ENCODE measurements at regions not wholly inside any gene's neighbourhood (a gene's known extent, or its start where the extent isn't known, plus 50 kb on each side); places are given as distances from the start of the nearest gene placed in this dataset.

GRCh38 chr11:129291546-129291945, 84.1 kb upstream of the BARX2 start:
- no peaks in the 10 kb centered on the region for H3K36me3 ChIP-seq (ENCODE audit: low read depth)
- no peak overlapping the region for H3K4me2 ChIP-seq (ENCODE audit: unreplicated experiment)
- no peaks in the 10 kb centered on the region for H4K20me1 ChIP-seq (ENCODE audit: insufficient read depth)
- no peak overlapping the region for H2AFZ ChIP-seq
- H3K9me2 ChIP-seq (ENCODE audit: insufficient read depth) = no peaks in the 10 kb centered on the region
- no peaks in the 10 kb centered on the region for H3K4me1 ChIP-seq (ENCODE audit: insufficient read depth)
- H3K79me2 ChIP-seq (ENCODE audit: insufficient read depth) = no peaks in the 10 kb centered on the region
- H3K4me3 ChIP-seq = no peak overlapping the region
- H3K27ac ChIP-seq = no peak overlapping the region
- H3K27me3 ChIP-seq (replicated peaks; ENCODE audit: insufficient read depth) = 0 out of 2 replicates have a peak, but pooled peaks cover 22% of the 10 kb centered on the region
- 55 to 57% methylated on average over 5 of the region's 5 CpGs for WGBS, 2 experiments (ENCODE audit: low coverage in 1 of 2, low lambda C conversion rate in 2 of 2, missing lambda C conversion rate in 2 of 2)
- in situ Hi-C loops (cut with MboI) = no loop called here
- no peak for TF ChIP-seq EZH2phosphoT487 (IDR thresholded peaks at IDR 0.05; ENCODE audit: insufficient read depth, low read depth)
- no peak for TF ChIP-seq EZH2 (IDR thresholded peaks at IDR 0.05; ENCODE audit: insufficient read depth, poor library complexity, severe bottlenecking)
- DNase-seq = no peak
- H3K9me3 ChIP-seq (ENCODE audit: low read depth) = no peaks in the 10 kb centered on the region
- no peaks in the 10 kb centered on the region for H3F3A ChIP-seq (ENCODE audit: insufficient read depth)
- H3K9ac ChIP-seq = no peak overlapping the region

GRCh38 chr11:129290966-129291365, 84.7 kb upstream of the BARX2 start:
- H3K4me2 ChIP-seq (ENCODE audit: unreplicated experiment) = no peak overlapping the region
- no peaks in the 10 kb centered on the region for H3K36me3 ChIP-seq (ENCODE audit: low read depth)
- no peaks in the 10 kb centered on the region for H3K4me1 ChIP-seq (ENCODE audit: insufficient read depth)
- H3K27me3 ChIP-seq (replicated peaks; ENCODE audit: insufficient read depth) = 0 out of 2 replicates have a peak, but pooled peaks cover 22% of the 10 kb centered on the region
- H3K4me3 ChIP-seq = no peak overlapping the region
- WGBS, 2 experiments (ENCODE audit: low coverage in 1 of 2, low lambda C conversion rate in 2 of 2, missing lambda C conversion rate in 2 of 2) = 54 to 55% methylated on average over 7 of the region's 7 CpGs
- H3F3A ChIP-seq (ENCODE audit: insufficient read depth) = no peaks in the 10 kb centered on the region
- DNase-seq = no peak
- no peaks in the 10 kb centered on the region for H3K9me3 ChIP-seq (ENCODE audit: low read depth)
- H3K9me2 ChIP-seq (ENCODE audit: insufficient read depth) = no peaks in the 10 kb centered on the region
- no peak overlapping the region for H3K9ac ChIP-seq
- in situ Hi-C loops (cut with MboI) = no loop called here
- H2AFZ ChIP-seq = no peak overlapping the region
- H3K27ac ChIP-seq = no peak overlapping the region
- TF ChIP-seq EZH2 (IDR thresholded peaks at IDR 0.05; ENCODE audit: insufficient read depth, poor library complexity, severe bottlenecking) (no peak), EZH2phosphoT487 (IDR thresholded peaks at IDR 0.05; ENCODE audit: insufficient read depth, low read depth) (no peak)
- no peaks in the 10 kb centered on the region for H4K20me1 ChIP-seq (ENCODE audit: insufficient read depth)
- no peaks in the 10 kb centered on the region for H3K79me2 ChIP-seq (ENCODE audit: insufficient read depth)

- WGBS, 2 experiments (ENCODE audit: low coverage in 1 of 2, low lambda C conversion rate in 2 of 2, missing lambda C conversion rate in 2 of 2) = 77 to 82% methylated on average over 13 of the region's 13 CpGs
- TF ChIP-seq EZH2 (IDR thresholded peaks at IDR 0.05; ENCODE audit: insufficient read depth, poor library complexity, severe bottlenecking) (no peak), EZH2phosphoT487 (IDR thresholded peaks at IDR 0.05; ENCODE audit: insufficient read depth, low read depth) (no peak)
Observed at GRCh38 chr11:129289350-129290040, 86.2 kb upstream of the BARX2 start.

GRCh38 chr11:129287920-129288319, 87.7 kb upstream of the BARX2 start:
- 0 out of 2 replicates have a peak, but pooled peaks cover 17% of the 10 kb centered on the region for H3K27me3 ChIP-seq (replicated peaks; ENCODE audit: insufficient read depth)
- TF ChIP-seq EZH2 (IDR thresholded peaks at IDR 0.05; ENCODE audit: insufficient read depth, poor library complexity, severe bottlenecking) = no peak
- TF ChIP-seq EZH2phosphoT487 (IDR thresholded peaks at IDR 0.05; ENCODE audit: insufficient read depth, low read depth) = no peak
- in situ Hi-C loops (cut with MboI) = no loop called here
- WGBS, 2 experiments (ENCODE audit: low coverage in 1 of 2, low lambda C conversion rate in 2 of 2, missing lambda C conversion rate in 2 of 2) = 43 to 52% methylated on average over 3 of the region's 3 CpGs
- no peaks in the 10 kb centered on the region for H3K36me3 ChIP-seq (ENCODE audit: low read depth)
- no peak overlapping the region for H3K9ac ChIP-seq
- no peaks in the 10 kb centered on the region for H3K79me2 ChIP-seq (ENCODE audit: insufficient read depth)
- no peak overlapping the region for H3K4me3 ChIP-seq
- no peaks in the 10 kb centered on the region for H3K9me2 ChIP-seq (ENCODE audit: insufficient read depth)
- no peak overlapping the region for H2AFZ ChIP-seq
- peaks cover 8% of the 10 kb centered on the region; the same call in 1 of the 2 replicates for H3K4me1 ChIP-seq (ENCODE audit: insufficient read depth)
- no peaks in the 10 kb centered on the region for H4K20me1 ChIP-seq (ENCODE audit: insufficient read depth)
- no peak for DNase-seq
- H3K9me3 ChIP-seq (ENCODE audit: low read depth) = no peaks in the 10 kb centered on the region
- peaks cover 13% of the 10 kb centered on the region; the same call in 1 of the 2 replicates for H3F3A ChIP-seq (ENCODE audit: insufficient read depth)
- H3K4me2 ChIP-seq (ENCODE audit: unreplicated experiment) = no peak overlapping the region
- no peak overlapping the region for H3K27ac ChIP-seq

More at GRCh38 chr11:129289350-129290040, 86.2 kb upstream of the BARX2 start:
- H3K36me3 ChIP-seq (ENCODE audit: low read depth) = no peaks in the 10 kb centered on the region
- H3F3A ChIP-seq (ENCODE audit: insufficient read depth) = peaks cover 7% of the 10 kb centered on the region; the same call in 1 of the 2 replicates
- H3K79me2 ChIP-seq (ENCODE audit: insufficient read depth) = no peaks in the 10 kb centered on the region
- no peaks in the 10 kb centered on the region for H3K9me2 ChIP-seq (ENCODE audit: insufficient read depth)
- no peak overlapping the region for H3K9ac ChIP-seq
- H3K9me3 ChIP-seq (ENCODE audit: low read depth) = no peaks in the 10 kb centered on the region
- peaks cover 6% of the 10 kb centered on the region; the same call in 1 of the 2 replicates for H3K4me1 ChIP-seq (ENCODE audit: insufficient read depth)
- no peak overlapping the region for H3K4me2 ChIP-seq (ENCODE audit: unreplicated experiment)
- no peak overlapping the region for H2AFZ ChIP-seq
- no peak overlapping the region for H3K27ac ChIP-seq
- DNase-seq = no peak
- 0 out of 2 replicates have a peak, but pooled peaks cover 18% of the 10 kb centered on the region for H3K27me3 ChIP-seq (replicated peaks; ENCODE audit: insufficient read depth)
- in situ Hi-C loops (cut with MboI) = no loop called here
- no peak overlapping the region for H3K4me3 ChIP-seq
- no peaks in the 10 kb centered on the region for H4K20me1 ChIP-seq (ENCODE audit: insufficient read depth)
